Activated naive CD8-positive, alpha-beta T cell (primary cell): ENCODE measurements at regions not wholly inside any gene's neighbourhood (a gene's known extent, or its start where the extent isn't known, plus 50 kb on each side); places are given as distances from the start of the nearest gene placed in this dataset.

Experiments
- H3K27ac Mint-ChIP-seq: one replicate; pipeline ENCODE4 v1.8.0; 2021; ENCODE audit warnings: mixed read lengths
- H3K27me3 Mint-ChIP-seq: one replicate; pipeline ENCODE4 v1.8.0; 2021; ENCODE audit warnings: mixed read lengths
- H3K36me3 Mint-ChIP-seq: one replicate; pipeline ENCODE4 v1.8.0; 2021; ENCODE audit warnings: mixed read lengths
- H3K4me1 Mint-ChIP-seq: one replicate; pipeline ENCODE4 v1.8.0; 2021; ENCODE audit warnings: low read depth, mixed read lengths
- H3K4me3 Mint-ChIP-seq: one replicate; pipeline ENCODE4 v1.8.0; 2021; ENCODE audit warnings: mild to moderate bottlenecking, mixed read lengths
- H3K9me3 Mint-ChIP-seq: one replicate; pipeline ENCODE4 v1.8.0; 2021; ENCODE audit warnings: low read depth, mixed read lengths

GRCh38 chr16:64250866-64251265 lies 871.0 kb downstream of the CDH11 start:
- peaks cover 7% of the 10 kb centered on the region for H3K9me3 Mint-ChIP-seq
- H3K4me3 Mint-ChIP-seq: no peak overlapping the region
- H3K4me1 Mint-ChIP-seq: no peaks in the 10 kb centered on the region
- H3K27me3 Mint-ChIP-seq: no peaks in the 10 kb centered on the region
- H3K27ac Mint-ChIP-seq: no peak overlapping the region
- no peaks in the 10 kb centered on the region for H3K36me3 Mint-ChIP-seq

DNA sequence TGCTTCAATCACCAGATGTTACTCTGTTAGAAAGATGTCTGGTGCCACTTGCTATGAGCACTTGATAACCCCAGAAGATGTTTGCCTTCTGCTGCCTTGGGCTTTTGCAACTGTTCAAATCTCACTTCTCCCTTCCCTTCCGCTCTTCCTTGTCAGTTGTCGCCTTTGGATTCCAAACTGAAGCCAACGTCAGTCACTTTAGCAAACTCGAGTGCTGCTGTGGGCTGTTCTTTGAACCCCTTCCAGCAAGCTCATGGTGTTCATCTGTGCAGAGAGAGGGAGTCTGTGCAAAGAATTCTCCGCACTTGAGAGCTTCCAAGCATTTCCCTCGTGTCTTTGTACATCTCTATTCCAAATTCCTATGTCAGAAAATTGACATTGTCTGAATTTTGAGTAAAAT lies 879.4 kb downstream of the CDH11 start:
- H3K9me3 Mint-ChIP-seq: peaks cover 24% of the 10 kb centered on the region
- H3K4me1 Mint-ChIP-seq: no peaks in the 10 kb centered on the region
- no peak overlapping the region for H3K4me3 Mint-ChIP-seq
- H3K36me3 Mint-ChIP-seq: no peaks in the 10 kb centered on the region
- H3K27me3 Mint-ChIP-seq: no peaks in the 10 kb centered on the region
- H3K27ac Mint-ChIP-seq: no peak overlapping the region

GRCh38 chr16:64240586-64240985 lies 881.3 kb downstream of the CDH11 start:
- Mint-ChIP-seq H3K9me3 (peaks cover 18% of the 10 kb centered on the region), H3K27me3 (no peaks in the 10 kb centered on the region), H3K27ac (no peak overlapping the region), H3K36me3 (no peaks in the 10 kb centered on the region), H3K4me1 (no peaks in the 10 kb centered on the region), H3K4me3 (no peak overlapping the region)

GRCh38 chr16:64238571-64238970 lies 883.3 kb downstream of the CDH11 start:
- no peaks in the 10 kb centered on the region for H3K4me1 Mint-ChIP-seq
- H3K36me3 Mint-ChIP-seq: no peaks in the 10 kb centered on the region
- no peak overlapping the region for H3K4me3 Mint-ChIP-seq
- peaks cover 22% of the 10 kb centered on the region for H3K9me3 Mint-ChIP-seq
- H3K27ac Mint-ChIP-seq: no peak overlapping the region
- H3K27me3 Mint-ChIP-seq: no peaks in the 10 kb centered on the region

DNA sequence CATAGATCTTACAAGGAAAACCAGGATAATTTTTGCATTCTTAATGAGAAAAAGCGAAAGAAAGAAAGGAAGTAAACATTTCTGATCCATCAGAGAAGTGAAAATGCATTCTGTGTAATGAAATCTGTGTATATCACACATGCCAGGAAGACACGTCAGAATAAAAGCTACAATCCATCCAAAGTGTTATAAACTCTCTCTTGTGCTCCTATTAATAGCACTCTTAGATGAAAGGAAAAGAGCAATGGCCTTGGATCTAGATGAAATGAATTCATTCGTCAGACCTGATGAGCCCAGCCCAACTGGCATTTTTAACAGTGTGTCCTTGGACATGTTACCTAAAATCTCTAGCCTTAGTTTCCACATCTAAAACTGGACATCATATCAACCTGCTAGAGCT lies 885.5 kb downstream of the CDH11 start:
- Mint-ChIP-seq H3K4me3 (no peak overlapping the region), H3K4me1 (no peaks in the 10 kb centered on the region), H3K27me3 (no peaks in the 10 kb centered on the region), H3K9me3 (peaks cover 19% of the 10 kb centered on the region), H3K27ac (no peak overlapping the region), H3K36me3 (no peaks in the 10 kb centered on the region)

GRCh38 chr16:64234200-64234599 lies 887.7 kb downstream of the CDH11 start:
- no peaks in the 10 kb centered on the region for H3K4me1 Mint-ChIP-seq
- H3K27me3 Mint-ChIP-seq: no peaks in the 10 kb centered on the region
- H3K36me3 Mint-ChIP-seq: no peaks in the 10 kb centered on the region
- H3K27ac Mint-ChIP-seq: no peak overlapping the region
- H3K9me3 Mint-ChIP-seq: peaks cover 20% of the 10 kb centered on the region
- no peak overlapping the region for H3K4me3 Mint-ChIP-seq

GRCh38 chr16:64225696-64226095 lies 896.2 kb downstream of the CDH11 start:
- H3K36me3 Mint-ChIP-seq: no peaks in the 10 kb centered on the region

DNA sequence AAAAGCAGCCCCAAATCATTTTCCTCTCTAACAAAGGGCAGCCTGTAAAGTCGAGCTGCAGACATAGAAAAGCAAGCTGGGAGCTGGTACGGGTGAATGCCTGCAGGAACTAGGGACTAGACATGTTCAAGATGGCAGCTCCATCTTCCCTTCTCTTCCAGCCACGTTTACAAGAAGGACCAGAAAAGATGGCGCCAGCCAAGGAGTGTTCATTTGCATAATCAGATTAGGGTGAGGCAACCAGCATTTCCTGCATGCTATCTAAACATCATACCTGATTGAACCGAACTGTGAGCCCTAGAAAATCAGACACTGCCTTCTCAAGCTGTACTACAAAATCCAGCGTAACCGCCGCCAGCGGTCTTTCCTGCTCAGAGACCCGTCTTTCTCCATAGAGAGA lies 896.8 kb downstream of the CDH11 start:
- Mint-ChIP-seq H3K27ac (no peak overlapping the region), H3K4me1 (no peaks in the 10 kb centered on the region), H3K4me3 (no peak overlapping the region), H3K27me3 (no peaks in the 10 kb centered on the region), H3K36me3 (no peaks in the 10 kb centered on the region), H3K9me3 (peaks cover 18% of the 10 kb centered on the region)

More at GRCh38 chr16:64225696-64226095, 896.2 kb downstream of the CDH11 start:
- Mint-ChIP-seq H3K9me3 (peaks cover 23% of the 10 kb centered on the region), H3K27ac (no peak overlapping the region), H3K4me1 (no peaks in the 10 kb centered on the region), H3K27me3 (no peaks in the 10 kb centered on the region), H3K4me3 (no peak overlapping the region)

- H3K4me1 Mint-ChIP-seq: no peaks in the 10 kb centered on the region
- no peaks in the 10 kb centered on the region for H3K36me3 Mint-ChIP-seq
- peaks cover 20% of the 10 kb centered on the region for H3K9me3 Mint-ChIP-seq
- H3K27me3 Mint-ChIP-seq: no peaks in the 10 kb centered on the region
- no peak overlapping the region for H3K4me3 Mint-ChIP-seq
- no peak overlapping the region for H3K27ac Mint-ChIP-seq
Observed at GRCh38 chr16:64217789-64218535, 903.9 kb downstream of the CDH11 start.

GRCh38 chr16:64215730-64216129 lies 906.1 kb downstream of the CDH11 start:
- H3K9me3 Mint-ChIP-seq: peaks cover 18% of the 10 kb centered on the region
- H3K4me3 Mint-ChIP-seq: no peak overlapping the region
- H3K27ac Mint-ChIP-seq: no peak overlapping the region
- no peaks in the 10 kb centered on the region for H3K27me3 Mint-ChIP-seq
- H3K4me1 Mint-ChIP-seq: no peaks in the 10 kb centered on the region
- no peaks in the 10 kb centered on the region for H3K36me3 Mint-ChIP-seq

DNA sequence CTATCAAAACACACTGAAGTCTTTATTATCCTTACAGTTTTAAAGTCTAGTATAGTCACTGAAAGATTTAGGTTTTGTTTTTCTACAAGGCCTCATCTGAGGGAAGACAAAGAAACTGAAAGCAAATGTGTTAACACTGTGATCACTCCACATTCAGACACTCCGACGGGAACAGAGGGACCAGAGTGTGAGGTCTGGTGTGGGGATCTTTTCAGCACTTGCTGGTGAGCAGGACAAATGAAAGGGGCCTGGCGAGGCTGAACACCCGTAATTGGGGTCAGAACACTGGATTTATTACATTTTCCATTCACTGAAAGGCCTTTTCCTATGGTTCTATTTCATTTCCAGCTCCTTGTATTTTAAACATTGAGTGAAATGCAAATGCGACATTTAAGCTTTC lies 910.5 kb downstream of the CDH11 start:
- Mint-ChIP-seq H3K27me3 (no peaks in the 10 kb centered on the region), H3K9me3 (peaks cover 20% of the 10 kb centered on the region), H3K27ac (no peak overlapping the region), H3K4me3 (no peak overlapping the region), H3K4me1 (no peaks in the 10 kb centered on the region), H3K36me3 (no peaks in the 10 kb centered on the region)

GRCh38 chr16:64206862-64207261 lies 915.0 kb downstream of the CDH11 start:
- Mint-ChIP-seq H3K27ac (no peak overlapping the region), H3K36me3 (no peaks in the 10 kb centered on the region), H3K4me1 (no peaks in the 10 kb centered on the region), H3K4me3 (no peak overlapping the region), H3K9me3 (peaks cover 18% of the 10 kb centered on the region), H3K27me3 (no peaks in the 10 kb centered on the region)

GRCh38 chr16:64203126-64203525 lies 918.7 kb downstream of the CDH11 start:
- Mint-ChIP-seq H3K4me3 (no peak overlapping the region), H3K27me3 (no peaks in the 10 kb centered on the region), H3K36me3 (no peaks in the 10 kb centered on the region), H3K27ac (no peak overlapping the region), H3K9me3 (peaks cover 14% of the 10 kb centered on the region), H3K4me1 (no peaks in the 10 kb centered on the region)

DNA sequence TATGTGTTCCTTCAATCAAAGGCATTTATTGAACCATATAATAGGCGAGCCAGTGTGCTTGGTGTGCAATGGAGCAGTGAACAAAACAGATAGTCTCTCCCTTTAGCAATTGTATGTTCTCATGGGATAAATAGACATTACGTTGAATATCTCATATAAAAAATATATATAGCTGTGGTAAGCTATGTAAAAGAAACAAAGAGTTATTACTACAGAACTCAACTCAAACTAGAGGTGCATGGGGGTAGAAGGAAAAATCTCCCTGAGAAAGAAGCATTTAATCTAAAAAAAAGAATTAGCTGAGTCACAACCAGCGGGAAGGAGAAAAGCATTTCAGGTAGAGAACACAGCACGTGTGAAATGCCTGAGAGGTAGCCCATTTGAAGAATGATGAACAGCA lies 919.3 kb downstream of the CDH11 start:
- no peaks in the 10 kb centered on the region for H3K27me3 Mint-ChIP-seq
- H3K9me3 Mint-ChIP-seq: peaks cover 14% of the 10 kb centered on the region

DNA sequence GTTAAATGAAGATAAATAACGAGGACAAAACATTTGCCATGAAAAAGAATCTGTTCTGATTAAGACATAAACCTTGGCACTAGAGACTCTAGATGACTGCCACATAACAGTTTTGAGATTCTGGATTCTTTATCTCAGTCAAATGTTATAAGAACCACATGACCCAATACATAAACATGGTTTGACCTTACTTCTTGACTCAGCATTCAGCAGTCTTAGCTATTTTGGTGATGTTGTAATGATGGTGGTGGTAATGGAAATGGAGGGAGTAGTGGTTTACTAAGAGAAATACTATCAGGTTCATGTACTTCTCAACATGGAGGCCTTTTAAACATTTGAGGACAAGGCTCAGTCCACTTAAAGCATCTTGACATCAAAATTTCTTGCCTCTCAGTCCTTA lies 925.4 kb downstream of the CDH11 start:
- Mint-ChIP-seq H3K4me3 (no peak overlapping the region), H3K4me1 (no peaks in the 10 kb centered on the region), H3K36me3 (no peaks in the 10 kb centered on the region), H3K9me3 (peaks cover 15% of the 10 kb centered on the region), H3K27ac (no peak overlapping the region), H3K27me3 (no peaks in the 10 kb centered on the region)

More for the DNA sequence above, 919.3 kb downstream of the CDH11 start:
- Mint-ChIP-seq H3K36me3 (no peaks in the 10 kb centered on the region), H3K4me1 (no peaks in the 10 kb centered on the region), H3K27ac (no peak overlapping the region), H3K4me3 (no peak overlapping the region)

GRCh38 chr16:64185954-64186353 lies 935.9 kb downstream of the CDH11 start:
- Mint-ChIP-seq H3K9me3 (peaks cover 15% of the 10 kb centered on the region), H3K4me1 (no peaks in the 10 kb centered on the region), H3K27me3 (no peaks in the 10 kb centered on the region), H3K27ac (no peak overlapping the region), H3K36me3 (no peaks in the 10 kb centered on the region), H3K4me3 (no peak overlapping the region)
